Liver (tissue), 8 donors: ENCODE measurements at regions not wholly inside any gene's neighbourhood (a gene's known extent, or its start where the extent isn't known, plus 50 kb on each side); places are given as distances from the start of the nearest gene placed in this dataset.

Experiments used
- DNase-seq: peaks from one replicate; pipeline ENCODE4 v3.0.0-alpha.2; 2017; ENCODE audit warnings: low spot score
- H3K27ac ChIP-seq, 2 donors: one replicate each; pipeline ENCODE4 v1.7.0; 2013; ENCODE audit warnings: inconsistent platforms in 2 of 2, low read length in 2 of 2, control low read depth in 1 of 2, low read depth in 1 of 2, mild to moderate bottlenecking in 1 of 2
- H3K27me3 ChIP-seq, 4 donors: one replicate each; pipeline versions ENCODE4 v1.6.1 to v1.7.0; 2013; ENCODE audit warnings: low read length in 3 of 4, inconsistent platforms in 1 of 4, mild to moderate bottlenecking in 1 of 4, moderate library complexity in 1 of 4; ENCODE audit not compliant: control insufficient read depth in 4 of 4, insufficient read depth in 4 of 4
- H3K36me3 ChIP-seq, 4 donors: one replicate each; pipeline versions ENCODE4 v1.6.1 to v1.7.0; 2013; ENCODE audit warnings: low read length in 3 of 4, mild to moderate bottlenecking in 3 of 4, low read depth in 1 of 4, moderate library complexity in 1 of 4; ENCODE audit not compliant: control insufficient read depth in 4 of 4, insufficient read depth in 3 of 4
- H3K4me1 ChIP-seq, 4 donors: one replicate each; pipeline versions ENCODE4 v1.6.1 to v1.7.0; 2013; ENCODE audit warnings: low read length in 3 of 4, mild to moderate bottlenecking in 3 of 4, moderate library complexity in 1 of 4; ENCODE audit not compliant: control insufficient read depth in 4 of 4, insufficient read depth in 4 of 4
- H3K4me3 ChIP-seq, 3 donors: one replicate each; pipeline versions ENCODE4 v1.6.1 to v1.7.0; 2013; ENCODE audit warnings: low read length in 3 of 3, control low read depth in 1 of 3, low read depth in 1 of 3, mild to moderate bottlenecking in 1 of 3
- H3K9ac ChIP-seq, 2 donors: one replicate each; pipeline ENCODE4 v1.7.0; 2013; ENCODE audit warnings: low read length in 2 of 2, mild to moderate bottlenecking in 2 of 2, moderate library complexity in 2 of 2, control low read depth in 1 of 2, low read depth in 1 of 2
- H3K9me3 ChIP-seq, 4 donors: one replicate each; pipeline versions ENCODE4 v1.6.1 to v1.7.0; 2013; ENCODE audit warnings: low read length in 3 of 4; ENCODE audit not compliant: control insufficient read depth in 4 of 4
- EGR1 ChIP-seq, 2 donors: IDR thresholded peaks; 2 replicates each; pipeline ENCODE4 v1.6.1; 2016 to 2018; ENCODE audit warnings: antibody characterized with exemption in 2 of 2, low read depth in 2 of 2
- FOXA1 ChIP-seq: IDR thresholded peaks from 2 replicates; pipeline ENCODE4 v1.6.1; 2016; ENCODE audit warnings: antibody characterized with exemption
- HNF4A ChIP-seq, 2 donors: conservative IDR thresholded peaks; 2 replicates each; pipeline ENCODE4 v1.6.1; 2016; ENCODE audit warnings: antibody characterized with exemption in 2 of 2, mild to moderate bottlenecking in 2 of 2
- HNF4G ChIP-seq: IDR thresholded peaks from 2 replicates; pipeline ENCODE4 v1.6.1; 2016; ENCODE audit warnings: antibody characterized with exemption
- JUND ChIP-seq, 2 donors: IDR thresholded peaks; 2 replicates each; pipeline ENCODE4 v1.6.1; 2016; ENCODE audit warnings: antibody characterized with exemption in 2 of 2
- NR2F2 ChIP-seq: IDR thresholded peaks from 2 replicates; pipeline ENCODE4 v1.6.1; 2016; ENCODE audit warnings: antibody characterized with exemption
- RAD21 ChIP-seq, 2 donors: IDR thresholded peaks; 2 replicates each; pipeline ENCODE4 v1.6.1; 2016; ENCODE audit warnings: antibody characterized with exemption in 2 of 2, mild to moderate bottlenecking in 2 of 2
- RXRA ChIP-seq, 2 donors: IDR thresholded peaks; 2 replicates each; pipeline ENCODE4 v1.6.1; 2017 to 2018; ENCODE audit warnings: antibody characterized with exemption in 2 of 2, mild to moderate bottlenecking in 1 of 2
- SP1 ChIP-seq: IDR thresholded peaks from 2 replicates; pipeline ENCODE4 v1.6.1; 2018; ENCODE audit warnings: antibody characterized with exemption, mild to moderate bottlenecking
- TAF1 ChIP-seq: conservative IDR thresholded peaks from 2 replicates; pipeline ENCODE4 v1.6.1; 2016; ENCODE audit warnings: antibody characterized with exemption, mild to moderate bottlenecking
- YY1 ChIP-seq: IDR thresholded peaks from 2 replicates; pipeline ENCODE4 v1.6.1; 2016; ENCODE audit warnings: antibody characterized with exemption, mild to moderate bottlenecking
- WGBS: extraction: QIAGEN DNeasy Blood & Tissue Kit; methylation state at CpG from one replicate; pipeline ENCODE4 v1.1.7; 2013; 5-methylcytosine and 5-hydroxymethylcytosine counted together
- TF ChIP-seq, protein P1 (sequence below): IDR thresholded peaks from 2 replicates; pipeline ENCODE4 v1.6.1; 2016; ENCODE audit warnings: antibody characterized with exemption
- TF ChIP-seq, protein P2 (sequence below): IDR thresholded peaks from 2 replicates; pipeline ENCODE4 v1.6.1; 2016; ENCODE audit warnings: antibody characterized with exemption
- TF ChIP-seq, protein P3 (sequence below): fragments of 150-350 bp; IDR thresholded peaks from 2 replicates; pipeline ENCODE4 v1.5.1; 2017; ENCODE audit warnings: improper control_type of control experiment, low read depth, low read length; ENCODE audit not compliant: missing input control
- TF ChIP-seq, protein P4 (sequence below): IDR thresholded peaks from 2 replicates; pipeline ENCODE4 v1.6.1; 2016; ENCODE audit warnings: antibody characterized with exemption, mild to moderate bottlenecking
- donor health status: healthy.
- donor health status: healthy.
- donor health status: healthy.
- donor health status: healthy.
- donor health status: healthy.

DNA sequence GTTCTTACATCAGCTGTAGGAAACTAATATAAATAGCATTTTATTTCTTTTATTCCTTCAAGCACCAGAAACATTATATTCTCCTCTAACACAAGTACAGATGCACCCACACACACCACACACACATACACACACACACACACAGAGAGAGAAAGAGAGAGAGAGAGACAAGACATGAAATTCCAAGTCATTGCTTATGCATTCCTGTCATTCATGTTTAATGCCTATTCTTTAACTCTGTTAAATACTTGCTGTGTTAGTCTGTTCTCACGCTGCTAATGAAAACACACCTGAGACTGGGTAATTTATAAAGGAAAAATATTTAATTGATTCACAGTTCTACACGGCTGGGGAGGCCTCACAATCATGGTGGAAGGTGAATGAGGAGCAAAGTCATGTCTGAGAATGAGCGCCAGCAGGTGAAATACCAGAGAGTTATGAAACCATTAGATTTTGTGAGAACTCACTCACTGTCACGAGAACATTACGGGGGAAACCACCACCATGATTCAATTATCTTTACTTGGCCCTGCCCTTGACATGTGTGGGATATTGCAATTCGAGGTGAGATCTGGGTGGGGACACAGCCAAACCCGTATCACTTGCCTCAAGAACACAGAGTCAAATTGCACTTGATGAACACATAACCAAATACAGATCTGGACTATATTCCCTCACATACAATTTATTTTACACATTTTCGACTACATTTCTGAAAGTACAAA is 1058.1 kb upstream of the TMPRSS15 start:
- no peaks in the 10 kb centered on the region for H3K36me3 ChIP-seq
- no peaks in the 10 kb centered on the region for H3K27me3 ChIP-seq
- H3K9ac ChIP-seq: no peak overlapping the region
- TF ChIP-seq, protein P1, sequence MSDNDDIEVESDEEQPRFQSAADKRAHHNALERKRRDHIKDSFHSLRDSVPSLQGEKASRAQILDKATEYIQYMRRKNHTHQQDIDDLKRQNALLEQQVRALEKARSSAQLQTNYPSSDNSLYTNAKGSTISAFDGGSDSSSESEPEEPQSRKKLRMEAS: no peak
- TF ChIP-seq, protein P2, sequence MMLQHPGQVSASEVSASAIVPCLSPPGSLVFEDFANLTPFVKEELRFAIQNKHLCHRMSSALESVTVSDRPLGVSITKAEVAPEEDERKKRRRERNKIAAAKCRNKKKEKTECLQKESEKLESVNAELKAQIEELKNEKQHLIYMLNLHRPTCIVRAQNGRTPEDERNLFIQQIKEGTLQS: no peak
- TF ChIP-seq, protein P3, sequence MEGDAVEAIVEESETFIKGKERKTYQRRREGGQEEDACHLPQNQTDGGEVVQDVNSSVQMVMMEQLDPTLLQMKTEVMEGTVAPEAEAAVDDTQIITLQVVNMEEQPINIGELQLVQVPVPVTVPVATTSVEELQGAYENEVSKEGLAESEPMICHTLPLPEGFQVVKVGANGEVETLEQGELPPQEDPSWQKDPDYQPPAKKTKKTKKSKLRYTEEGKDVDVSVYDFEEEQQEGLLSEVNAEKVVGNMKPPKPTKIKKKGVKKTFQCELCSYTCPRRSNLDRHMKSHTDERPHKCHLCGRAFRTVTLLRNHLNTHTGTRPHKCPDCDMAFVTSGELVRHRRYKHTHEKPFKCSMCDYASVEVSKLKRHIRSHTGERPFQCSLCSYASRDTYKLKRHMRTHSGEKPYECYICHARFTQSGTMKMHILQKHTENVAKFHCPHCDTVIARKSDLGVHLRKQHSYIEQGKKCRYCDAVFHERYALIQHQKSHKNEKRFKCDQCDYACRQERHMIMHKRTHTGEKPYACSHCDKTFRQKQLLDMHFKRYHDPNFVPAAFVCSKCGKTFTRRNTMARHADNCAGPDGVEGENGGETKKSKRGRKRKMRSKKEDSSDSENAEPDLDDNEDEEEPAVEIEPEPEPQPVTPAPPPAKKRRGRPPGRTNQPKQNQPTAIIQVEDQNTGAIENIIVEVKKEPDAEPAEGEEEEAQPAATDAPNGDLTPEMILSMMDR: no peak
- TF ChIP-seq RAD21 (IDR thresholded peaks at IDR 0.05): no peak
- TF ChIP-seq HNF4G: no peak
- no peak for TF ChIP-seq RXRA (IDR thresholded peaks at IDR 0.05)
- no peak for TF ChIP-seq SP1
- no peak for TF ChIP-seq EGR1 (IDR thresholded peaks at IDR 0.05; ENCODE audit: low read depth in 2 of 2)
- TF ChIP-seq YY1: no peak
- no peak for TF ChIP-seq JUND (IDR thresholded peaks at IDR 0.05)
- no peak for TF ChIP-seq HNF4A (conservative IDR thresholded peaks at IDR 0.05)
- TF ChIP-seq, protein P4, sequence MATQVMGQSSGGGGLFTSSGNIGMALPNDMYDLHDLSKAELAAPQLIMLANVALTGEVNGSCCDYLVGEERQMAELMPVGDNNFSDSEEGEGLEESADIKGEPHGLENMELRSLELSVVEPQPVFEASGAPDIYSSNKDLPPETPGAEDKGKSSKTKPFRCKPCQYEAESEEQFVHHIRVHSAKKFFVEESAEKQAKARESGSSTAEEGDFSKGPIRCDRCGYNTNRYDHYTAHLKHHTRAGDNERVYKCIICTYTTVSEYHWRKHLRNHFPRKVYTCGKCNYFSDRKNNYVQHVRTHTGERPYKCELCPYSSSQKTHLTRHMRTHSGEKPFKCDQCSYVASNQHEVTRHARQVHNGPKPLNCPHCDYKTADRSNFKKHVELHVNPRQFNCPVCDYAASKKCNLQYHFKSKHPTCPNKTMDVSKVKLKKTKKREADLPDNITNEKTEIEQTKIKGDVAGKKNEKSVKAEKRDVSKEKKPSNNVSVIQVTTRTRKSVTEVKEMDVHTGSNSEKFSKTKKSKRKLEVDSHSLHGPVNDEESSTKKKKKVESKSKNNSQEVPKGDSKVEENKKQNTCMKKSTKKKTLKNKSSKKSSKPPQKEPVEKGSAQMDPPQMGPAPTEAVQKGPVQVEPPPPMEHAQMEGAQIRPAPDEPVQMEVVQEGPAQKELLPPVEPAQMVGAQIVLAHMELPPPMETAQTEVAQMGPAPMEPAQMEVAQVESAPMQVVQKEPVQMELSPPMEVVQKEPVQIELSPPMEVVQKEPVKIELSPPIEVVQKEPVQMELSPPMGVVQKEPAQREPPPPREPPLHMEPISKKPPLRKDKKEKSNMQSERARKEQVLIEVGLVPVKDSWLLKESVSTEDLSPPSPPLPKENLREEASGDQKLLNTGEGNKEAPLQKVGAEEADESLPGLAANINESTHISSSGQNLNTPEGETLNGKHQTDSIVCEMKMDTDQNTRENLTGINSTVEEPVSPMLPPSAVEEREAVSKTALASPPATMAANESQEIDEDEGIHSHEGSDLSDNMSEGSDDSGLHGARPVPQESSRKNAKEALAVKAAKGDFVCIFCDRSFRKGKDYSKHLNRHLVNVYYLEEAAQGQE: no peak
- no peak for TF ChIP-seq FOXA1
- WGBS: 70% methylated on average over 8 of the region's 8 CpGs
- H3K4me1 ChIP-seq: no peaks in the 10 kb centered on the region
- no peak for DNase-seq
- no peaks in the 10 kb centered on the region for H3K9me3 ChIP-seq
- H3K27ac ChIP-seq: no peak overlapping the region
- no peak overlapping the region for H3K4me3 ChIP-seq

DNA sequence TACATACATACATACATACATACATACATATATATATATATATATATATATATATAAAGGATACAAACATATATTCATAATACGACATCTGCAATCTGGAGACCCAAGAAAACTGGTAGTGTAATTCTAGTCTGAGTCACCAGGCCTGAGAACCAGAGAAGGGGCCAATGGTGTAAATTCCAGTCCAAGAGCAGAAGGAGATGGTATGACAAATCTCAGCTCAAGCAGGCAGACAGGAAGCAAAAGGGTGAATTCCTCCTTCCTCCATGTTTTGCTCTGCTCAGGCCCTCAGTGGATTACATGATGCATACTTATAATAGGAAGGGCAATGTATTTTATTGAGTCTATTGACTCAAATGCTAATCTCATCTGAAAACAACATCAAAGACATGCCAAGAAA is 1060.4 kb upstream of the TMPRSS15 start:
- H3K4me3 ChIP-seq: no peak overlapping the region
- H3K27ac ChIP-seq: no peak overlapping the region
- TF ChIP-seq TAF1 (no peak), SP1 (no peak), FOXA1 (no peak), RXRA (IDR thresholded peaks at IDR 0.05) (no peak), NR2F2 (no peak)
- TF ChIP-seq, protein P2: no peak
- H3K36me3 ChIP-seq: no peaks in the 10 kb centered on the region
- H3K27me3 ChIP-seq: no peaks in the 10 kb centered on the region
- WGBS: 88% methylated on average over 1 of the region's 1 CpG
- DNase-seq: no peak
- no peak overlapping the region for H3K9ac ChIP-seq
- H3K9me3 ChIP-seq: no peaks in the 10 kb centered on the region
- H3K4me1 ChIP-seq: no peaks in the 10 kb centered on the region
